A549 (cell line): ENCODE measurements at regions not wholly inside any gene's neighbourhood (a gene's known extent, or its start where the extent isn't known, plus 50 kb on each side); places are given as distances from the start of the nearest gene placed in this dataset.

Source experiments
- ATAC-seq, 2 experiments: fragments of 200-7000 bp in 1 of 2; fragments of >200 bp in 1 of 2; cut with Nextera tagmentation in 1 of 2; cut with Tn5 transposase in 1 of 2; 3 replicates each; pipeline versions ENCODE4 v1.8.0 to v1.9.1; 2018 to 2020; ENCODE audit warnings: mild to moderate bottlenecking in 1 of 2, moderate library complexity in 1 of 2
- CTCF ChIA-PET: fragments of 300-600 bp; sonication (Branson Sonifier 250); formaldehyde crosslinking; extraction: SDS; loops from one replicate; lab custom pipeline; 2021; ENCODE audit warnings: antibody characterized with exemption, inconsistent platforms; lab: Yijun Ruan, JAX
- POLR2A ChIA-PET: fragments of 350-600 bp; formaldehyde crosslinking; extraction: SDS; loops from one replicate; lab custom pipeline; 2021; ENCODE audit warnings: antibody characterized with exemption, inconsistent platforms; lab: Yijun Ruan, JAX
- DNase-seq, 2 experiments: peaks; one replicate each; pipeline versions ENCODE4 v3.0.0 to v3.0.0-alpha.2; 2011 to 2016; ENCODE audit warnings: low read depth in 1 of 2, low spot score in 1 of 2
- FAIRE-seq: peaks from 2 replicates; lab custom pipeline; 2011; peaks lifted over from hg19 to GRCh38; lab: Jason Lieb, UNC
- H3K27ac ChIP-seq, 2 experiments: fragments of >200 bp; sonication (Bioruptor Twin); formaldehyde crosslinking; 3 replicates each; pipeline ENCODE4 v1.5.1; 2016 to 2017
- H3K4me1 ChIP-seq: fragments of >200 bp; sonication (Bioruptor Twin); formaldehyde crosslinking; 3 replicates; pipeline ENCODE4 v1.6.1; 2016
- H3K4me2 ChIP-seq: fragments of >200 bp; sonication (Bioruptor Twin); formaldehyde crosslinking; 3 replicates; pipeline ENCODE4 v1.6.1; 2016
- H3K4me3 ChIP-seq: fragments of >200 bp; sonication (Bioruptor Twin); formaldehyde crosslinking; 3 replicates; pipeline ENCODE4 v1.5.1; 2016
- H3K9me3 ChIP-seq: fragments of >200 bp; sonication (Bioruptor Twin); formaldehyde crosslinking; 3 replicates; pipeline ENCODE4 v1.6.1; 2016
- ATOH8 ChIP-seq: fragments of 250-450 bp; sonication (Bioruptor Pico); IDR thresholded peaks from 2 replicates; pipeline ENCODE4 v1.5.0; 2020; ENCODE audit warnings: low read depth, mild to moderate bottlenecking, moderate library complexity
- BHLHE40 ChIP-seq: IDR thresholded peaks from 2 replicates; pipeline ENCODE4 v1.6.1; 2012; ENCODE audit warnings: low read depth, low read length, inconsistent platforms
- CBX2 ChIP-seq: fragments of 200-600 bp; sonication (generic); IDR thresholded peaks from 2 replicates; pipeline ENCODE4 v1.6.1; 2016; ENCODE audit warnings: low read depth, mild to moderate bottlenecking, borderline replicate concordance
- CEBPB ChIP-seq, 2 experiments: fragments of >200 bp in 1 of 2; sonication (Bioruptor Twin) in 1 of 2; formaldehyde crosslinking in 1 of 2; IDR thresholded peaks; 2 replicates each; pipeline ENCODE4 v1.6.1; 2012 to 2016
- CHD2 ChIP-seq: fragments of 150-350 bp; IDR thresholded peaks from 2 replicates; pipeline ENCODE4 v1.6.1; 2014; ENCODE audit warnings: low read length; ENCODE audit not compliant: partially characterized antibody
- CHD4 ChIP-seq: fragments of 200-600 bp; sonication (generic); IDR thresholded peaks from 2 replicates; pipeline ENCODE4 v1.6.1; 2016; ENCODE audit warnings: antibody characterized with exemption, mild to moderate bottlenecking, borderline replicate concordance
- CTCF ChIP-seq: fragments of >200 bp; sonication (Bioruptor Twin); formaldehyde crosslinking; IDR thresholded peaks from 3 replicates; pipeline ENCODE4 v1.5.1; 2016
- EHF ChIP-seq: fragments of 250-450 bp; sonication (Bioruptor Pico); IDR thresholded peaks from 2 replicates; pipeline ENCODE4 v1.5.0; 2020; ENCODE audit warnings: mild to moderate bottlenecking
- EHMT2 ChIP-seq: fragments of 200-600 bp; sonication (generic); IDR thresholded peaks from 2 replicates; pipeline ENCODE4 v1.6.1; 2016; ENCODE audit warnings: antibody characterized with exemption, low read depth, mild to moderate bottlenecking, moderate library complexity
- ESRRA ChIP-seq: fragments of 150-350 bp; IDR thresholded peaks from 2 replicates; pipeline ENCODE4 v1.6.1; 2014; ENCODE audit warnings: mild to moderate bottlenecking, low read length, borderline replicate concordance
- FOSL2 ChIP-seq, 2 experiments: fragments of 450-650 bp in 1 of 2; fragments of >200 bp in 1 of 2; sonication (Bioruptor Twin) in 1 of 2; formaldehyde crosslinking; IDR thresholded peaks; 2 replicates each; pipeline versions ENCODE4 v1.5.0 to v1.6.1; 2016 to 2020; ENCODE audit warnings: mild to moderate bottlenecking in 1 of 2, moderate library complexity in 1 of 2
- GATA3 ChIP-seq: IDR thresholded peaks from 2 replicates; pipeline ENCODE4 v1.6.1; 2012; ENCODE audit warnings: borderline replicate concordance
- HDAC2 ChIP-seq: fragments of 200-600 bp; sonication (generic); IDR thresholded peaks from 2 replicates; pipeline ENCODE4 v1.6.1; 2016
- HMGXB4 ChIP-seq: fragments of 250-450 bp; sonication (Bioruptor Pico); IDR thresholded peaks from 2 replicates; pipeline ENCODE4 v1.5.0; 2021; ENCODE audit warnings: mild to moderate bottlenecking, moderate library complexity, borderline replicate concordance
- HOXB13 ChIP-seq: fragments of 250-450 bp; sonication (Bioruptor Pico); IDR thresholded peaks from 2 replicates; pipeline ENCODE4 v1.5.0; 2020; ENCODE audit warnings: low read depth, mild to moderate bottlenecking, moderate library complexity
- JUNB ChIP-seq: fragments of >200 bp; sonication (Bioruptor Twin); formaldehyde crosslinking; IDR thresholded peaks from 2 replicates; pipeline ENCODE4 v1.6.1; 2016
- PBX3 ChIP-seq: IDR thresholded peaks from 2 replicates; pipeline ENCODE4 v1.6.1; 2012
- POLR2A ChIP-seq: IDR thresholded peaks from 2 replicates; pipeline ENCODE4 v1.6.1; 2012; ENCODE audit warnings: mild to moderate bottlenecking, low read length
- REST ChIP-seq: fragments of 200-600 bp; sonication (generic); IDR thresholded peaks from 2 replicates; pipeline ENCODE4 v1.6.1; 2016; ENCODE audit warnings: antibody characterized with exemption, mild to moderate bottlenecking, moderate library complexity
- RNF2 ChIP-seq: fragments of 200-600 bp; sonication (generic); IDR thresholded peaks from 2 replicates; pipeline ENCODE4 v1.6.1; 2016; ENCODE audit warnings: low read depth, mild to moderate bottlenecking, antibody characterized with exemption, moderate library complexity, borderline replicate concordance
- SMC3 ChIP-seq: fragments of >200 bp; sonication (Bioruptor Twin); formaldehyde crosslinking; IDR thresholded peaks from 3 replicates; pipeline ENCODE4 v1.6.1; 2018; ENCODE audit warnings: inconsistent platforms
- SREBF2 ChIP-seq: fragments of 450-650 bp; IDR thresholded peaks from 2 replicates; pipeline ENCODE4 v1.6.1; 2014; ENCODE audit warnings: mild to moderate bottlenecking, moderate library complexity
- USF2 ChIP-seq: fragments of 450-650 bp; IDR thresholded peaks from 2 replicates; pipeline ENCODE4 v1.6.1; 2014; ENCODE audit warnings: antibody characterized with exemption
- ZFP36 ChIP-seq: fragments of 450-650 bp; IDR thresholded peaks from 2 replicates; pipeline ENCODE4 v1.6.1; 2014; ENCODE audit warnings: borderline replicate concordance; ENCODE audit not compliant: partially characterized antibody
- WGBS: methylation state at CpG from one replicate; pipeline ENCODE4 v1.1.6; 2017; ENCODE audit errors: missing lambda C conversion rate; 5-methylcytosine and 5-hydroxymethylcytosine counted together
- TF ChIP-seq, protein P1 (sequence below): fragments of >200 bp; sonication (Bioruptor Twin); formaldehyde crosslinking; IDR thresholded peaks from 2 replicates; pipeline ENCODE4 v1.6.1; 2016

GRCh38 chr22:47851586-47851985 is 1089.1 kb downstream of the TBC1D22A start:
- TF ChIP-seq SREBF2: no peak
- no peak for TF ChIP-seq SMC3
- TF ChIP-seq, protein P1, sequence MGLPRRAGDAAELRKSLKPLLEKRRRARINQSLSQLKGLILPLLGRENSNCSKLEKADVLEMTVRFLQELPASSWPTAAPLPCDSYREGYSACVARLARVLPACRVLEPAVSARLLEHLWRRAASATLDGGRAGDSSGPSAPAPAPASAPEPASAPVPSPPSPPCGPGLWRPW: no peak
- TF ChIP-seq POLR2A: no peak
- TF ChIP-seq JUNB: no peak
- no peak for TF ChIP-seq EHMT2
- TF ChIP-seq GATA3: no peak
- no peak for TF ChIP-seq FOSL2 (IDR thresholded peaks at IDR 0.05)
- no peak for TF ChIP-seq FOSL2 (CRISPR knock-in tag; IDR thresholded peaks at IDR 0.05)
- TF ChIP-seq BHLHE40: no peak
- no peak for TF ChIP-seq RNF2
- no peak for TF ChIP-seq PBX3
- TF ChIP-seq HDAC2: no peak
- TF ChIP-seq USF2: no peak
- no peak for TF ChIP-seq ZFP36
- no peak for TF ChIP-seq ATOH8 (CRISPR knock-in tag)
- TF ChIP-seq REST: no peak
- TF ChIP-seq ESRRA: no peak
- no peaks in the 10 kb centered on the region for H3K9me3 ChIP-seq
- FAIRE-seq: no peak
- H3K4me3 ChIP-seq: no peak overlapping the region
- H3K4me1 ChIP-seq: no peaks in the 10 kb centered on the region
- no peak for DNase-seq
- ATAC-seq: no peak
- H3K27ac ChIP-seq: no peak overlapping the region
- CTCF ChIA-PET: interaction anchor here (0.8 kb wide), 1 partner anchor 11 kb away, joined by 3 read pairs; no protein-coding TSS in a partner anchor
- 31% methylated on average over 3 of the region's 3 CpGs for WGBS
- POLR2A ChIA-PET: no interaction called here
- no peak overlapping the region for H3K4me2 ChIP-seq

- ATAC-seq (no peak), DNase-seq (no peak), FAIRE-seq (no peak)
- ChIA-PET CTCF (interaction anchor here (0.8 kb wide), 1 partner anchor 10 kb away, joined by 3 read pairs; no protein-coding TSS in a partner anchor), POLR2A (no interaction called here)
- no peak overlapping the region for H3K27ac ChIP-seq
- no peaks in the 10 kb centered on the region for H3K4me1 ChIP-seq
- H3K4me3 ChIP-seq: no peak overlapping the region
- 72% methylated on average over 2 of the region's 2 CpGs for WGBS
- no peaks in the 10 kb centered on the region for H3K9me3 ChIP-seq
- no peak overlapping the region for H3K4me2 ChIP-seq
- TF ChIP-seq CTCF (no peak), EHF (CRISPR knock-in tag) (no peak), CEBPB (IDR thresholded peaks at IDR 0.05) (no peak), USF2 (no peak), CHD4 (no peak), GATA3 (no peak), ESRRA (no peak), HOXB13 (CRISPR knock-in tag) (no peak), HMGXB4 (CRISPR knock-in tag) (no peak), JUNB (no peak), CHD2 (no peak), POLR2A (no peak), CBX2 (no peak)
These were observed 1088.2 kb downstream of the TBC1D22A start for GRCh38 chr22:47850644-47851151.
